H1 (cell line): ENCODE measurements at regions not wholly inside any gene's neighbourhood (a gene's known extent, or its start where the extent isn't known, plus 50 kb on each side); places are given as distances from the start of the nearest gene placed in this dataset.

Experiments
- GABPA ChIP-seq: IDR thresholded peaks from 2 replicates; pipeline ENCODE4 v1.6.1; 2011; ENCODE audit warnings: mild to moderate bottlenecking, low read length, moderate library complexity, borderline replicate concordance; ENCODE audit not compliant: insufficient read depth
- RBBP5 ChIP-seq: IDR thresholded peaks from 2 replicates; pipeline ENCODE4 v1.7.1; 2012; ENCODE audit warnings: low read depth, mild to moderate bottlenecking, inconsistent platforms, low read length, moderate library complexity, borderline replicate concordance
- SRF ChIP-seq: IDR thresholded peaks from 2 replicates; pipeline ENCODE4 v1.6.1; 2011; ENCODE audit warnings: mild to moderate bottlenecking, low read depth, low read length, moderate library complexity
- YY1 ChIP-seq: IDR thresholded peaks from 2 replicates; pipeline ENCODE4 v1.6.1; 2011; ENCODE audit warnings: low read depth, mild to moderate bottlenecking, low read length

- no peak for TF ChIP-seq GABPA
- no peak for TF ChIP-seq RBBP5
- TF ChIP-seq SRF = no peak
- no peak for TF ChIP-seq YY1
- TF ChIP-seq, all 59 proteins: peak for 0
These were observed 94.6 kb upstream of the EGFLAM start (continued) for GRCh38 chr5:38163636-38164237.
